KMS-11 (cell line): ENCODE measurements at regions not wholly inside any gene's neighbourhood (a gene's known extent, or its start where the extent isn't known, plus 50 kb on each side); places are given as distances from the start of the nearest gene placed in this dataset.

ENCODE experiments used
- H2AFZ ChIP-seq: fragments of 200-600 bp; sonication (generic); 2 replicates; pipeline ENCODE4 v1.6.1; 2016; ENCODE audit warnings: antibody characterized with exemption, mixed run types, low read depth
- H3K27ac ChIP-seq: fragments of 200-600 bp; sonication (generic); 2 replicates; pipeline ENCODE4 v1.6.1; 2016; ENCODE audit warnings: mild to moderate bottlenecking, mixed run types
- H3K27me3 ChIP-seq: fragments of 200-600 bp; sonication (generic); 2 replicates; pipeline ENCODE4 v1.6.1; 2017; ENCODE audit warnings: mild to moderate bottlenecking, low read depth, mixed run types, moderate library complexity; ENCODE audit not compliant: insufficient read depth
- H3K36me3 ChIP-seq: fragments of 200-600 bp; sonication (generic); 2 replicates; pipeline ENCODE4 v1.6.1; 2017; ENCODE audit warnings: mild to moderate bottlenecking, mixed run types; ENCODE audit not compliant: insufficient read depth
- H3K4me1 ChIP-seq: fragments of 200-600 bp; sonication (generic); 2 replicates; pipeline ENCODE4 v1.6.1; 2016; ENCODE audit warnings: mild to moderate bottlenecking, low read depth, mixed run types; ENCODE audit not compliant: poor library complexity, severe bottlenecking
- H3K4me2 ChIP-seq: fragments of 200-600 bp; sonication (generic); 2 replicates; pipeline ENCODE4 v1.7.0; 2016; ENCODE audit warnings: mild to moderate bottlenecking, mixed run types
- H3K4me3 ChIP-seq: fragments of 200-600 bp; sonication (generic); IDR thresholded peaks from 2 replicates; pipeline ENCODE4 v1.6.1; 2017; ENCODE audit warnings: low read depth, low read length, mixed read lengths; ENCODE audit not compliant: insufficient read depth
- H3K79me2 ChIP-seq: fragments of 200-600 bp; sonication (generic); 2 replicates; pipeline ENCODE4 v1.6.1; 2016; ENCODE audit warnings: low read depth, mixed run types; ENCODE audit not compliant: insufficient read depth
- H3K9ac ChIP-seq: fragments of 200-600 bp; sonication (generic); 2 replicates; pipeline ENCODE4 v1.6.1; 2016; ENCODE audit warnings: mild to moderate bottlenecking, mixed run types
- H4K20me1 ChIP-seq: fragments of 200-600 bp; sonication (generic); 2 replicates; pipeline ENCODE4 v1.6.1; 2016; ENCODE audit warnings: mild to moderate bottlenecking, mixed run types; ENCODE audit not compliant: insufficient read depth
- CTCF ChIP-seq: fragments of 200-600 bp; sonication (generic); conservative IDR thresholded peaks from 2 replicates; pipeline ENCODE4 v1.6.1; 2017; ENCODE audit warnings: low read depth, mild to moderate bottlenecking, antibody characterized with exemption, low read length, moderate library complexity, mixed read lengths

GRCh38 chr11:116657842-116658825 is 114.7 kb downstream of the BUD13 start:
- H4K20me1 ChIP-seq = no peaks in the 10 kb centered on the region
- H3K9ac ChIP-seq = no peak overlapping the region
- H3K36me3 ChIP-seq = no peaks in the 10 kb centered on the region
- H3K4me3 ChIP-seq = no peak overlapping the region
- H3K79me2 ChIP-seq = no peaks in the 10 kb centered on the region
- no peak overlapping the region for H3K4me2 ChIP-seq
- no peak for TF ChIP-seq CTCF
- H3K27ac ChIP-seq = no peak overlapping the region
- H3K27me3 ChIP-seq = no peaks in the 10 kb centered on the region
- H2AFZ ChIP-seq = no peak overlapping the region
- H3K4me1 ChIP-seq = no peaks in the 10 kb centered on the region

- Histone ChIP-seq H3K4me2 (no peak overlapping the region), H3K9ac (no peak overlapping the region), H3K4me1 (no peaks in the 10 kb centered on the region), H3K79me2 (no peaks in the 10 kb centered on the region), H3K27ac (no peak overlapping the region), H2AFZ (no peak overlapping the region), H3K36me3 (no peaks in the 10 kb centered on the region), H3K4me3 (no peak overlapping the region), H4K20me1 (no peaks in the 10 kb centered on the region), H3K27me3 (no peaks in the 10 kb centered on the region)
- no peak for TF ChIP-seq CTCF
Observed at GRCh38 chr11:116656011-116656410, 116.8 kb downstream of the BUD13 start.

- Histone ChIP-seq H3K79me2 (no peaks in the 10 kb centered on the region), H3K4me1 (no peaks in the 10 kb centered on the region), H3K36me3 (no peaks in the 10 kb centered on the region), H4K20me1 (no peaks in the 10 kb centered on the region), H3K27me3 (no peaks in the 10 kb centered on the region), H2AFZ (no peak overlapping the region), H3K4me3 (no peak overlapping the region), H3K4me2 (no peak overlapping the region), H3K9ac (no peak overlapping the region), H3K27ac (no peak overlapping the region)
- TF ChIP-seq CTCF = no peak
Observed at GRCh38 chr11:116654526-116654925, 118.3 kb downstream of the BUD13 start.

- Histone ChIP-seq H3K4me1 (no peaks in the 10 kb centered on the region), H3K9ac (no peak overlapping the region), H3K36me3 (no peaks in the 10 kb centered on the region), H3K79me2 (no peaks in the 10 kb centered on the region), H4K20me1 (no peaks in the 10 kb centered on the region), H3K27ac (no peak overlapping the region), H3K4me2 (no peak overlapping the region), H2AFZ (no peak overlapping the region), H3K4me3 (no peak overlapping the region), H3K27me3 (no peaks in the 10 kb centered on the region)
- no peak for TF ChIP-seq CTCF
Observed at GRCh38 chr11:116653206-116653605, 119.6 kb downstream of the BUD13 start.
